Fibroblast of the aortic adventitia (primary cell): ENCODE measurements at regions not wholly inside any gene's neighbourhood (a gene's known extent, or its start where the extent isn't known, plus 50 kb on each side); places are given as distances from the start of the nearest gene placed in this dataset.
"Not testable (repeated sequence)": the region's sequence is repeated elsewhere in the genome, so short reads cannot be mapped to it uniquely, and the experiment has no call there.

Experiments
- DNase-seq: peaks from one replicate; pipeline ENCODE4 v3.0.0-alpha.2; 2010; ENCODE audit warnings: low read depth
- H3K4me3 ChIP-seq: 2 replicates; pipeline ENCODE4 v1.5.1; 2011; ENCODE audit warnings: low read depth, mild to moderate bottlenecking, control low read depth, low read length, moderate library complexity
- TF ChIP-seq, protein P1 (sequence below): IDR thresholded peaks from 2 replicates; pipeline ENCODE4 v1.5.1; 2011; ENCODE audit warnings: mild to moderate bottlenecking, low read length, control low read depth, inconsistent platforms; ENCODE audit not compliant: insufficient read depth

GRCh38 chr15:37377428-37377827, 277.1 kb upstream of the MEIS2 start:
- no peak for DNase-seq
- H3K4me3 ChIP-seq, result no peak overlapping the region
- TF ChIP-seq, protein P1, sequence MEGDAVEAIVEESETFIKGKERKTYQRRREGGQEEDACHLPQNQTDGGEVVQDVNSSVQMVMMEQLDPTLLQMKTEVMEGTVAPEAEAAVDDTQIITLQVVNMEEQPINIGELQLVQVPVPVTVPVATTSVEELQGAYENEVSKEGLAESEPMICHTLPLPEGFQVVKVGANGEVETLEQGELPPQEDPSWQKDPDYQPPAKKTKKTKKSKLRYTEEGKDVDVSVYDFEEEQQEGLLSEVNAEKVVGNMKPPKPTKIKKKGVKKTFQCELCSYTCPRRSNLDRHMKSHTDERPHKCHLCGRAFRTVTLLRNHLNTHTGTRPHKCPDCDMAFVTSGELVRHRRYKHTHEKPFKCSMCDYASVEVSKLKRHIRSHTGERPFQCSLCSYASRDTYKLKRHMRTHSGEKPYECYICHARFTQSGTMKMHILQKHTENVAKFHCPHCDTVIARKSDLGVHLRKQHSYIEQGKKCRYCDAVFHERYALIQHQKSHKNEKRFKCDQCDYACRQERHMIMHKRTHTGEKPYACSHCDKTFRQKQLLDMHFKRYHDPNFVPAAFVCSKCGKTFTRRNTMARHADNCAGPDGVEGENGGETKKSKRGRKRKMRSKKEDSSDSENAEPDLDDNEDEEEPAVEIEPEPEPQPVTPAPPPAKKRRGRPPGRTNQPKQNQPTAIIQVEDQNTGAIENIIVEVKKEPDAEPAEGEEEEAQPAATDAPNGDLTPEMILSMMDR, result no peak

DNA sequence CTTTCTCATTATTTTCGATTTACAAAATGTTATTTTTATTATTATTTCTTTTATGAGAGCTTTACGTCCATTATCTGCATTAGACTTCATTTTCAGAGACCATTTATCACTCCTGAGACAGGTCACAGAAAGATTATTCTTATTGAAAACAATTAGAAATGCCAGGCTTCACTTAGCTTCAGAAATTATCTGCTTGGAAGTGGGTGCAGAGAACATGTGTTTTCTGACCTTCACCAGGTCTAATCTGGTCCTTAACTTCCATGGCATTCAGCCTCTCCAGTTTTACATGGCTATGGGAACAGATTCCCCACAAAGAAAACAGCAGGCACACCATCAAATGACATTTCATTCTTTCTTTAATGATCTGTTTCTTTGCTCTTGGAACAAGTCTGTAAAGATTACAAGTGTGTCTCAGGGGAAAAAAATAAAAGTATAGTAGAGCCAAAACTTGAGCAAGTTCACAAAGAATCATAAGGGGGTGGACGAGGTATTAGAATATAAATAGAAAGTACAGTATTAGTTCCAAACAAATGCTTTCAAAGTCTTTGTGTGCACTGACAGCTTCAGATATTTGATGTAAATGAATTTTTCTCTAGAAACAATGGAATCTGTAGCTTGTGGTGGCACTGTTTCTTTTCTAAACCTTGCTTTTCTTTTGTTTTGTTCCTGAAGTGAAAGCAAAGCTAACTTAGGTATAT, 294.2 kb upstream of the MEIS2 start:
- no peak overlapping the region for H3K4me3 ChIP-seq
- no peak for DNase-seq
- TF ChIP-seq, protein P1, result no peak

DNA sequence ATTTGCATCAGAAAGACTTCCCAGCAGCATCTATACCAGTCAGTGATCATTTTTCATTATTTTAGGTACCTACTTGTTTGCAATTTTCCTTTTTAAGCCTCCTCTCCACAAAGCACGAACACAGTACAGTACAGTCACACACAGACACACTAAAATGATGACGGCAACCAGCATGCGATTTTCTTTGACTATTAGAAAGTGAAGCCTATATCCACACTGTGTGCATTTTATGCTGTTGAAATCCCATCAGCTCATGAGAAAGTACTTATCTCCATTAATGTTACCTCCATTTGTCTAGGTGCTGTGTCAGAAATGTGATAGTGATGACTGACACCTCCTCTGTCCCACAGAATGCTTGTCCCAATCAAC, 294.7 kb upstream of the MEIS2 start:
- TF ChIP-seq, protein P1, result no peak
- DNase-seq, result no peak
- no peak overlapping the region for H3K4me3 ChIP-seq

GRCh38 chr15:37397266-37398022, 297.1 kb upstream of the MEIS2 start:
- H3K4me3 ChIP-seq, result no peak overlapping the region
- no peak for DNase-seq
- TF ChIP-seq, protein P1, result no peak

GRCh38 chr15:37416103-37416502, 315.8 kb upstream of the MEIS2 start:
- no peak overlapping the region for H3K4me3 ChIP-seq
- TF ChIP-seq, protein P1, result no peak
- no peak for DNase-seq

DNA sequence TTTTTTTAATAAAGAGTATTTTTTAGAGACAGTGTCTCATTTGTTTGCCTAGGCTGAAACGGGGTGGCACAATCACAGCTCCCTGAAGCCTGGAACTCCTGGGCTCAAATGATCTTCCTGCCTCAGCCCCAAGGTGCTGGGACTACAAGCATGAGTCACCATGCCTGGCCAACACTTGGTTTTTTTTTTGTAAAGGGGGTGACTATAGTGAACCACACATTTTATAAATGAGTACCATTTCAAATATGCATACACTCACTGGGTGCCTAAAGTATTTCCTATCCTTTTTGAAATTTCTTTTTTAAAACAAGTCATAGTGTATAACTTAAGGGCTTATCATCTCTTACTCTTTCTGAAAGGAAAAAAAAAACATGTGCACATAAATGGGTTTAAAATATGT, 325.2 kb upstream of the MEIS2 start:
- TF ChIP-seq, protein P1, result no peak
- no peak overlapping the region for H3K4me3 ChIP-seq
- no peak for DNase-seq

- DNase-seq, H3K4me3 ChIP-seq: not testable (repeated sequence)
These were observed 327.0 kb upstream of the MEIS2 start for GRCh38 chr15:37427393-37427792.
